K562 (cell line): ENCODE measurements at regions not wholly inside any gene's neighbourhood (a gene's known extent, or its start where the extent isn't known, plus 50 kb on each side); places are given as distances from the start of the nearest gene placed in this dataset.

Experiments used
- ATAC-seq: fragments of 200-7000 bp; cut with Tn5 transposase; 3 replicates; pipeline ENCODE4 v1.9.1; 2020; ENCODE audit warnings: moderate library complexity
- BruUV-seq: library from RNA; stranded (reverse); fragments of 400-500 nt; replicated peaks from 2 replicates; lab custom pipeline; 2021; lab: Mats Ljungman, UMichigan
- CTCF ChIA-PET: fragments of 300-600 bp; formaldehyde crosslinking; extraction: SDS; loops from one replicate; lab custom pipeline; 2021; ENCODE audit warnings: low intra/inter-chr PET ratio; lab: Yijun Ruan, JAX
- POLR2A ChIA-PET: fragments of 300-600, 350-650 bp; sonication (Branson Sonifier 250); formaldehyde crosslinking; extraction: SDS; loops from one replicate; lab custom pipeline; 2021; ENCODE audit warnings: antibody characterized with exemption, inconsistent platforms; lab: Yijun Ruan, JAX
- DNase-seq, 4 experiments: peaks; one replicate each; pipeline versions ENCODE4 v3.0.0 to v3.0.0-alpha.2; 2011 to 2018; ENCODE audit warnings: low spot score in 3 of 4, mixed read lengths in 3 of 4; ENCODE audit errors: extremely low read depth in 1 of 4
- FAIRE-seq: peaks from 2 replicates; lab custom pipeline; 2011; peaks lifted over from hg19 to GRCh38; lab: Jason Lieb, UNC
- H2AFZ ChIP-seq: 2 replicates; pipeline ENCODE4 v1.6.0; 2011; ENCODE audit warnings: low read depth, low read length, control low read depth, inconsistent platforms
- H3K27ac ChIP-seq: fragments of 200-600 bp; 3 replicates; pipeline ENCODE4 v1.8.0; 2011; ENCODE audit warnings: low read depth, mild to moderate bottlenecking, control low read depth, inconsistent platforms, low read length, moderate library complexity, mixed read lengths; ENCODE audit errors: extremely low read depth
- H3K27me3 ChIP-seq, 2 experiments: fragments of 300-600 bp in 1 of 2; 2 replicates in 1 of 2; 3 replicates in 1 of 2; pipeline versions ENCODE4 v1.6.0 to v1.8.0; 2011; ENCODE audit warnings: inconsistent platforms in 2 of 2, low read length in 2 of 2, mild to moderate bottlenecking in 1 of 2, mixed read lengths in 1 of 2, moderate library complexity in 1 of 2; ENCODE audit not compliant: control insufficient read depth in 2 of 2, insufficient read depth in 2 of 2
- H3K36me3 ChIP-seq: fragments of 300-600 bp; 3 replicates; pipeline ENCODE4 v1.8.0; 2011; ENCODE audit warnings: mild to moderate bottlenecking, low read length, inconsistent platforms; ENCODE audit not compliant: control insufficient read depth, insufficient read depth
- H3K4me1 ChIP-seq, 2 experiments: fragments of 200-600 bp in 1 of 2; replicated peaks in 1 of 2; 2 replicates in 1 of 2; 3 replicates in 1 of 2; pipeline versions ENCODE4 v1.5.1 to v1.8.0; 2011; ENCODE audit warnings: inconsistent platforms in 2 of 2, low read length in 2 of 2, mild to moderate bottlenecking in 1 of 2, mixed read lengths in 1 of 2, moderate library complexity in 1 of 2; ENCODE audit not compliant: control insufficient read depth in 2 of 2, insufficient read depth in 2 of 2
- H3K4me2 ChIP-seq: 2 replicates; pipeline ENCODE4 v1.6.1; 2011; ENCODE audit warnings: low read length, control low read depth, inconsistent platforms, mixed read lengths; ENCODE audit not compliant: insufficient read depth
- H3K4me3 ChIP-seq: fragments of 200-600 bp; sonication (generic), shearing (Covaris generic); 2 replicates; pipeline ENCODE4 v1.5.1; 2016; ENCODE audit warnings: control low read depth, inconsistent platforms
- H3K79me2 ChIP-seq: fragments of 200-600 bp; 3 replicates; pipeline ENCODE4 v1.8.0; 2011; ENCODE audit warnings: low read length, inconsistent platforms; ENCODE audit not compliant: control insufficient read depth, insufficient read depth
- H3K9ac ChIP-seq, 2 experiments: 2 replicates each; pipeline versions ENCODE4 v1.6.0 to v1.6.1; 2011; ENCODE audit warnings: low read depth in 2 of 2, low read length in 2 of 2, control low read depth in 1 of 2, inconsistent platforms in 1 of 2, mild to moderate bottlenecking in 1 of 2, mixed read lengths in 1 of 2; ENCODE audit not compliant: insufficient read depth in 1 of 2
- H3K9me1 ChIP-seq: one replicate; pipeline ENCODE4 v1.6.0; 2011; ENCODE audit warnings: inconsistent platforms, mild to moderate bottlenecking, low read length, moderate library complexity; ENCODE audit not compliant: control insufficient read depth, insufficient read depth
- H3K9me3 ChIP-seq: replicated peaks from 2 replicates; pipeline ENCODE4 v1.5.1; 2011; ENCODE audit warnings: low read depth, low read length, inconsistent platforms; ENCODE audit not compliant: control insufficient read depth, insufficient read depth
- H4K20me1 ChIP-seq: replicated peaks from 2 replicates; pipeline ENCODE4 v1.6.1; 2011; ENCODE audit warnings: low read length, inconsistent platforms, mixed read lengths; ENCODE audit not compliant: control insufficient read depth, insufficient read depth
- MAFK ChIP-seq: IDR thresholded peaks from 2 replicates; pipeline ENCODE4 v1.6.1; 2011; ENCODE audit warnings: low read length, improper control_type of control experiment
- MCM3 ChIP-seq: fragments of 450-650 bp; IDR thresholded peaks from 2 replicates; pipeline ENCODE4 v1.6.1; 2016
- SIN3A ChIP-seq, 2 experiments: fragments of 150-350 bp in 1 of 2; IDR thresholded peaks; 2 replicates each; pipeline ENCODE4 v1.6.1; 2011 to 2016; ENCODE audit warnings: borderline replicate concordance in 2 of 2, low read depth in 2 of 2, low read length in 2 of 2, mild to moderate bottlenecking in 2 of 2, moderate library complexity in 2 of 2; ENCODE audit not compliant: control insufficient read depth in 1 of 2
- ZNF316 ChIP-seq: fragments of 450-650 bp; IDR thresholded peaks from 2 replicates; pipeline ENCODE4 v1.6.1; 2016
- WGBS: fragments of 100-300 bp; shearing (Covaris generic); methylation state at CpG from one replicate; pipeline ENCODE4 v1.1.6; 2016; ENCODE audit warnings: low coverage, mixed read lengths; ENCODE audit not compliant: insufficient coverage; ENCODE audit errors: missing lambda C conversion rate; 5-methylcytosine and 5-hydroxymethylcytosine counted together
- in situ Hi-C: fragments of 300-500 bp; cut with MboI; formaldehyde crosslinking; loops from 4 replicates; pipeline ENCODE4 v1.15.0; 2018; ENCODE audit warnings: inconsistent platforms, mixed read lengths
- intact Hi-C: fragments of 100-400 bp; cut with micrococcal nuclease; formaldehyde crosslinking; loops from 2 replicates; pipeline ENCODE4 v1.14.2; 2022
- TF ChIP-seq, protein P1 (sequence below), 3 experiments: IDR thresholded peaks in 2 of 3; conservative IDR thresholded peaks in 1 of 3; 2 replicates each; pipeline ENCODE4 v1.5.1; 2011 to 2012; ENCODE audit warnings: low read length in 3 of 3, mild to moderate bottlenecking in 3 of 3, control low read depth in 2 of 3, improper control_type of control experiment in 1 of 3, inconsistent platforms in 1 of 3, low read depth in 1 of 3, mixed read lengths in 1 of 3, moderate library complexity in 1 of 3; ENCODE audit not compliant: insufficient read depth in 2 of 3
- TF ChIP-seq, protein P2 (sequence below): IDR thresholded peaks from 2 replicates; pipeline ENCODE4 v1.6.1; 2011; ENCODE audit warnings: borderline replicate concordance, low read depth, mild to moderate bottlenecking, moderate library complexity, low read length; ENCODE audit not compliant: insufficient read depth, poor library complexity, severe bottlenecking

DNA sequence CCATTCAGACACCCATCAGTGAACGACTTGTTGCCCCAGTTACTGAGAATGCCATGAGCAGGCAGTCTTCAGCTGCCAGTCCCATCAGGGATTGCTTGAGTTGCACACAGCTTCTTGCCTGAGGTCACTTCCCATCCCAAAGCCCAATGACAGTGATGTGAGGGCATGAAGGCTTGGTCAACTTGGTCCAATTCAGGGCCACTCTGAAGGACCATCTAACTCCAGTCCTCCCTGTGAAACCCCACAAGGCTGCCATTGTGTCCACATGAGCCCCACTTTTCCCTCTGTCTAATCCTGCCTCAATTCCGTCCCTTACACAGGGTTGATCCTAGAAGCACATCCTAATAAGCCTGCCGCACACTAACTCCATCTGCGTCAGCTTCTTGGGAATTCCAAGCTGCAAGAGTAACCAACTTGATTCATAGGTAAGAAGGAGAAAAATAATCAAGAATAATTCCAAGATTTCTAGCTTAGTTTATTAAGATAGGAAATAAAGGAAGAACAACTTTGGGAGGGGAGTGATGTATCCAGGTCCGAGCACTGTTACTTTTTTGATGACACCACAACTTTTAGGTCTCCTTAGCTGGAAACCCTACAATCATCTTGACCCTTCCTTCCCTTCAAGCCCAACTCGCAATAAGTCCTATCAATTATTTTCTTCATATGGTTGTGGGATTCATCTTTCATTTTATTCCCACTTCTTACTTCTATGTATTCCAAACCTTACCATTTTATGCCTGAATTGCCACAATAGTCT is 110.9 kb downstream of the LRRC30 start:
- H4K20me1 ChIP-seq = no peaks in the 10 kb centered on the region
- ChIA-PET POLR2A (no interaction called here), CTCF (no interaction called here)
- no peaks in the 10 kb centered on the region for H3K27me3 ChIP-seq
- H3K36me3 ChIP-seq = no peaks in the 10 kb centered on the region
- H3K79me2 ChIP-seq = no peaks in the 10 kb centered on the region
- BruUV-seq = no TSS peak
- no peak for DNase-seq
- H3K4me3 ChIP-seq = no peak overlapping the region
- no peaks in the 10 kb centered on the region for H3K9me3 ChIP-seq
- ATAC-seq = no peak
- no peak overlapping the region for H3K27ac ChIP-seq
- no peak overlapping the region for H3K9ac ChIP-seq
- no peaks in the 10 kb centered on the region for H3K9me1 ChIP-seq
- FAIRE-seq = no peak
- H3K4me1 ChIP-seq = no peaks in the 10 kb centered on the region
- H3K4me2 ChIP-seq = no peak overlapping the region
- intact Hi-C loops (no loop called here), in situ Hi-C loops (no loop called here)
- H2AFZ ChIP-seq = no peak overlapping the region
- 0% methylated on average over 5 of the region's 6 CpGs for WGBS
- TF ChIP-seq MAFK = no peak
- TF ChIP-seq ZNF316 = peak; percentile 24; the same call in 1 of the 2 replicates

DNA sequence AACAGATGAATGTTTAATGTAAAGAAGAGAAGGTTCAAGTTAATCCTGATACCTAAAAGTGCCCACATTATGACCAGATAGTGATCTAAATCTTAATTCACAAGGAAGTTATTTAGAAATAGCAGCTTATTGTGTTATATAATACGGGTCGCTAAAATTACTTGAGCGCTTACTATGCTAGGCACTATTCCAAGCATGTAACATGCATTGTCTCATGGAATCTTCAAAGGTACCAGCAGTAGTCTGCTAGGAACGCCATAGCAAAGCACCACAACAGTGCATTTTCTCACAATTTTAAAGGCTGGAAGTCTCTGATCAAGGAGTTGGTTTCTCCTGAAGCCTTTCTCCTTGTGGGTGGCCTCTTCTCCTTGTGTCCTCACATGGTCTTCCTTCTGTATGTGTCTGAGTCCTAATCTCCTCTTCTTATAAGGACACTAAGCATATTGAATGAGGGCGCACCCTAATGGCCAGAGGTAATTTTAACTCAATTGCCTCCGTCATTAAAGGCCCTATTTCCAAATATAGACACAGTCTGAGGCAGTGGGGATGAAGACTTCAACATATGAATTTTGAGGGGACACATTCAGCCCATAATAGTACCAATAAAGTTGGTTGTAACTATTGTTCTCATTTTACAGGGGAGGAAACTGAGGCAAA is 118.4 kb downstream of the LRRC30 start:
- ChIA-PET POLR2A (no interaction called here), CTCF (no interaction called here)
- no peak for DNase-seq
- H3K9ac ChIP-seq = no peak overlapping the region
- no peaks in the 10 kb centered on the region for H3K4me1 ChIP-seq
- H3K27me3 ChIP-seq = no peaks in the 10 kb centered on the region; a peak in 1 of 5 replicates
- no peak overlapping the region for H3K4me3 ChIP-seq
- H3K79me2 ChIP-seq = no peaks in the 10 kb centered on the region
- H2AFZ ChIP-seq = no peak overlapping the region
- no peaks in the 10 kb centered on the region for H3K9me3 ChIP-seq
- in situ Hi-C loops = no loop called here
- no peaks in the 10 kb centered on the region for H3K36me3 ChIP-seq
- ATAC-seq = no peak
- H3K27ac ChIP-seq = no peak overlapping the region
- no peaks in the 10 kb centered on the region for H3K9me1 ChIP-seq
- intact Hi-C loops = no loop called here
- no peak for FAIRE-seq
- no TSS peak for BruUV-seq
- H3K4me2 ChIP-seq = no peak overlapping the region
- no peaks in the 10 kb centered on the region for H4K20me1 ChIP-seq
- WGBS = 2% methylated on average over 6 of the region's 6 CpGs
- TF ChIP-seq SIN3A (IDR thresholded peaks at IDR 0.05; ENCODE audit: borderline replicate concordance in 2 of 2, control insufficient read depth in 1 of 2, low read depth in 2 of 2, low read length in 2 of 2) = no peak
- TF ChIP-seq, protein P1, sequence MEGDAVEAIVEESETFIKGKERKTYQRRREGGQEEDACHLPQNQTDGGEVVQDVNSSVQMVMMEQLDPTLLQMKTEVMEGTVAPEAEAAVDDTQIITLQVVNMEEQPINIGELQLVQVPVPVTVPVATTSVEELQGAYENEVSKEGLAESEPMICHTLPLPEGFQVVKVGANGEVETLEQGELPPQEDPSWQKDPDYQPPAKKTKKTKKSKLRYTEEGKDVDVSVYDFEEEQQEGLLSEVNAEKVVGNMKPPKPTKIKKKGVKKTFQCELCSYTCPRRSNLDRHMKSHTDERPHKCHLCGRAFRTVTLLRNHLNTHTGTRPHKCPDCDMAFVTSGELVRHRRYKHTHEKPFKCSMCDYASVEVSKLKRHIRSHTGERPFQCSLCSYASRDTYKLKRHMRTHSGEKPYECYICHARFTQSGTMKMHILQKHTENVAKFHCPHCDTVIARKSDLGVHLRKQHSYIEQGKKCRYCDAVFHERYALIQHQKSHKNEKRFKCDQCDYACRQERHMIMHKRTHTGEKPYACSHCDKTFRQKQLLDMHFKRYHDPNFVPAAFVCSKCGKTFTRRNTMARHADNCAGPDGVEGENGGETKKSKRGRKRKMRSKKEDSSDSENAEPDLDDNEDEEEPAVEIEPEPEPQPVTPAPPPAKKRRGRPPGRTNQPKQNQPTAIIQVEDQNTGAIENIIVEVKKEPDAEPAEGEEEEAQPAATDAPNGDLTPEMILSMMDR (IDR thresholded peaks at IDR 0.05 in 2 of 3, conservative IDR thresholded peaks at IDR 0.05 in 1 of 3; ENCODE audit: insufficient read depth in 2 of 3, low read depth in 1 of 3, low read length in 3 of 3) = peak in 1 of 3 experiments; percentile 15; a peak in 1 of 6 replicates
- TF ChIP-seq, protein P2, sequence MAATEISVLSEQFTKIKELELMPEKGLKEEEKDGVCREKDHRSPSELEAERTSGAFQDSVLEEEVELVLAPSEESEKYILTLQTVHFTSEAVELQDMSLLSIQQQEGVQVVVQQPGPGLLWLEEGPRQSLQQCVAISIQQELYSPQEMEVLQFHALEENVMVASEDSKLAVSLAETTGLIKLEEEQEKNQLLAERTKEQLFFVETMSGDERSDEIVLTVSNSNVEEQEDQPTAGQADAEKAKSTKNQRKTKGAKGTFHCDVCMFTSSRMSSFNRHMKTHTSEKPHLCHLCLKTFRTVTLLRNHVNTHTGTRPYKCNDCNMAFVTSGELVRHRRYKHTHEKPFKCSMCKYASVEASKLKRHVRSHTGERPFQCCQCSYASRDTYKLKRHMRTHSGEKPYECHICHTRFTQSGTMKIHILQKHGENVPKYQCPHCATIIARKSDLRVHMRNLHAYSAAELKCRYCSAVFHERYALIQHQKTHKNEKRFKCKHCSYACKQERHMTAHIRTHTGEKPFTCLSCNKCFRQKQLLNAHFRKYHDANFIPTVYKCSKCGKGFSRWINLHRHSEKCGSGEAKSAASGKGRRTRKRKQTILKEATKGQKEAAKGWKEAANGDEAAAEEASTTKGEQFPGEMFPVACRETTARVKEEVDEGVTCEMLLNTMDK = no peak
- TF ChIP-seq MCM3 = no peak
